GM19395 (cell line): ENCODE measurements at regions not wholly inside any gene's neighbourhood (a gene's known extent, or its start where the extent isn't known, plus 50 kb on each side); places are given as distances from the start of the nearest gene placed in this dataset.
"Not testable (repeated sequence)": the region's sequence is repeated elsewhere in the genome, so short reads cannot be mapped to it uniquely, and the experiment has no call there.

ENCODE experiments used
- ATAC-seq: cut with Tn5 transposase; IDR thresholded peaks from one replicate; pipeline ENCODE4 v1.9.1; 2021; ENCODE audit warnings: mild to moderate bottlenecking, moderate library complexity; ENCODE audit not compliant: unreplicated experiment

- no peak for ATAC-seq
Measured at GRCh38 chr20:48531505-48531904, 296.3 kb downstream of the PREX1 start.

GRCh38 chr20:48530957-48531356 is 296.8 kb downstream of the PREX1 start:
- ATAC-seq: no peak

- no peak for ATAC-seq
Measured at GRCh38 chr20:48528346-48528745, 299.5 kb downstream of the PREX1 start.

GRCh38 chr20:48527771-48528170 is 300.0 kb downstream of the PREX1 start:
- no peak for ATAC-seq

GRCh38 chr20:48526936-48527335 is 300.9 kb downstream of the PREX1 start:
- ATAC-seq: no peak

GRCh38 chr20:48525400-48525799 is 302.4 kb downstream of the PREX1 start:
- no peak for ATAC-seq

- no peak for ATAC-seq
Measured at GRCh38 chr20:48524582-48524981, 303.2 kb downstream of the PREX1 start.

- no peak for ATAC-seq
Measured at GRCh38 chr20:48523191-48523995, 304.4 kb downstream of the PREX1 start.

GRCh38 chr20:48521121-48521520 is 306.7 kb downstream of the PREX1 start:
- ATAC-seq: no peak

- ATAC-seq: not testable (repeated sequence)
Measured at GRCh38 chr20:48516196-48516595, 311.6 kb downstream of the PREX1 start.

GRCh38 chr20:48514577-48514976 is 313.2 kb downstream of the PREX1 start:
- ATAC-seq: not testable (repeated sequence)

GRCh38 chr20:48512539-48512938 is 315.3 kb downstream of the PREX1 start:
- not testable (repeated sequence) for ATAC-seq

GRCh38 chr20:48505066-48505465 is 322.7 kb downstream of the PREX1 start:
- ATAC-seq: not testable (repeated sequence)

GRCh38 chr20:48503166-48503815 is 324.5 kb downstream of the PREX1 start:
- no peak for ATAC-seq

GRCh38 chr20:48502758-48503157 is 325.0 kb downstream of the PREX1 start:
- no peak for ATAC-seq

GRCh38 chr20:48502016-48502415 is 325.8 kb downstream of the PREX1 start:
- ATAC-seq: no peak

- not testable (repeated sequence) for ATAC-seq
Measured at GRCh38 chr20:48500900-48501299, 326.9 kb downstream of the PREX1 start.

GRCh38 chr20:48498939-48499338 is 328.9 kb downstream of the PREX1 start:
- not testable (repeated sequence) for ATAC-seq

GRCh38 chr20:48498125-48498524 is 329.7 kb downstream of the PREX1 start:
- ATAC-seq: not testable (repeated sequence)

- ATAC-seq: no peak
Measured at GRCh38 chr20:48493966-48494365, 333.8 kb downstream of the PREX1 start.

- not testable (repeated sequence) for ATAC-seq
Measured at GRCh38 chr20:48493331-48493730, 334.5 kb downstream of the PREX1 start.

GRCh38 chr20:48492715-48493070 is 335.1 kb downstream of the PREX1 start:
- no peak for ATAC-seq
